Sciatic nerve (tissue), 2 donors: ENCODE measurements at regions not wholly inside any gene's neighbourhood (a gene's known extent, or its start where the extent isn't known, plus 50 kb on each side); places are given as distances from the start of the nearest gene placed in this dataset.
"Not testable (repeated sequence)": the region's sequence is repeated elsewhere in the genome, so short reads cannot be mapped to it uniquely, and the experiment has no call there.

Experiments
- ATAC-seq: fragments of 200-7000 bp; cut with Tn5 transposase; one replicate; pipeline ENCODE4 v1.9.1; 2020; ENCODE audit warnings: mild to moderate bottlenecking, moderate library complexity
- DNase-seq: peaks from one replicate; pipeline ENCODE4 v3.0.0-alpha.2; 2020; ENCODE audit warnings: low spot score
- intact Hi-C: fragments of 100-400 bp; cut with DNase I; formaldehyde crosslinking; loops from one replicate; pipeline ENCODE4 v1.14.2; 2022
- donor health status: DM: no; HTN: no; CAD: no.
- donor health status: DM: no; HTN: no; CAD: no.

DNA sequence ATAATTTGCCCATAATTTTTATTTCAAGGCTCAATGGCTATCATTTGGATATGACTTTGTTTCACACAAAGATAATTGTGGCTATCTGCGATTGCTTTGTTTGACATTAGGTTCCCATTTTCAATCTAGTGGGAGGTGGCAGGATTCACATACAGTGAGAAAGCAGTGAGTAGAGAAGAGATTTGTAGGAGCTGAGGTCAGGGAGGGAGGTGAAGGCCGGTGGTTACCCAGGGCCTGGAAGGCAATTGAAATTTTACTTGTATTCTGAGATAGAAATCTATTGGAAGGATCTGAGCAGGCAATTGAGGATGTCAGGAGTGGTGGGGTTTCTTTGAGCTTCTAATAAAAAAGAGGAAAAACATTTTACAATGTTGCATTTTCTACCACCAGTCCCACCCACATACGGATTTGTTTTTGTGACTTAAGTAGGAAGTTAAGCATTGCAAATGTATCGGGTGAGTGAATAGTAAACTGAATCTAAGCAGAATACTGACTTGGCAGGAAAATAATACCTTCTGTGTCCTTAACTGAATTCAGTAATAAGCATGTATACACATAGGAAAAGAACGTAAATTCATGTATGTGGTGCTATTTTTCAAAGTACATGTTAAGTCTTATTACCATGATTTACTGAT lies 80.1 kb upstream of the CDK13 start:
- intact Hi-C loops, result not testable (repeated sequence)

DNA sequence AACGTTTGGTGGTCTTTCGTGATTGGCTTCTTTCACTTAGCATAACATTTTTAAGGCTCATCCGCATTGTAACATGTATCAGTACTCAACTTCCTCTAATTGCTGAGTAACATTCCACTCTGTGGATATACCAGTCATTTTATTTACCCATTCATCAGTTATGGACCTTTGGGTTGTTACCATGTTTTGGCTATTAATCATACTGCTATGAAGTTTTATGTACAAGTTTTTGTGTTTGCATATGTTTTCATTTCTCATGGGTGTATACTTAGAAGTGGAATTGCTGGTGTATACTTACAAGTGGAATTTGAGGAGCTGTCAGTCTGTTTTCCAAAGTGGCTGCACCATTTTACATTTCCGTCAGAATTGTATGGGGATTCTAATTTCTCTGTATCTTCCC lies 78.4 kb upstream of the CDK13 start:
- DNase-seq, ATAC-seq, intact Hi-C loops: not testable (repeated sequence)

More for the DNA sequence above, 80.1 kb upstream of the CDK13 start:
- DNase-seq, ATAC-seq: not testable (repeated sequence)

DNA sequence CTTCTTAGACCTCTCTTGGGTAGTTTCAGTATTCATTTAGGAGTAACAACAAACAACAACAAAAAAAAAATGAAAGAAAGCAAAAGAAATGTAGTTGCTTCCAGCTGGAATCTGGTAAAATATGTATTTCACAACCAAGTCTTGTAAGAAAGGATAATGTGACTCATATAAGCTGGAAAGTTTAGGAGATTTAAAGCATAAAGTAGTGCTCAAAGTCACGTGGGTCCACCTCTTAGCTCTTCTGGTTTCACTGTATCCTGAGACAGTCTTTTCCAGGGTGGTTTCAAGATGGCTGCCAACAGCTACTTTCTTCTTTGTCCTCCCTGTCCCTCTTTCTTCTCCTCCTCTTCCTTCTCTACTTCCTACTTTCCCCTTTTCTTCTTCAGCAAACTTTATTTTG lies 69.5 kb upstream of the CDK13 start:
- DNase-seq, result no peak
- no peak for ATAC-seq
- intact Hi-C loops, result no loop called here

DNA sequence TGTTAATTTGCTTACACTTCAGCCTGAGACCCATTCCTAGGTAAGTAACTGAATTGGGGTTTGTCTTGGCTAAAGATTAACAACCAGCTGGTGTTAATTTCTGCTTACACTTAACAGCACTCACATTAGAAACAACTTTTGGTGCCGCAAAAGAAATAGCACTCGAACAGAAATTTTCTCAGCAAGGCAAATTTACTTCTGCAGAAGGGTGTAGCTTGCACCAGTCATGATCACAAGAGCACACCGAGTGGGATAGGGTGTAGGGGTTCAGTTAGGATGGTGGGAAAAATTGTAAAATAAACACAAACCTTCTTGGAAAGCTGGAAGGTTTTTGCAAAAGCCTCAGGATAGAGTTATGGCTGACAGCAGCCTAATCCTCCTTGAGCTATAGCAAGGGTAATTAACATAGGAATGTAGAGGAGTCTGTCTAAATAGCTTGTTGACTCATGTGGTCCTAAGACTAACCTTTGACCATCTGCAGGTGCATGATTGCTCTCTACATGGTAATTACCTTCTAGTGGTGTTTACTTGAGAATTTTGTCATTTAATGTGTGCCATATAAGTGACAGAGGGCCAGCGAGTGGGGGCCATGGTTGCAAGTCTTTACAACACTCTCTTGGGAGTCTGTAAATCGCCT lies 67.8 kb upstream of the CDK13 start:
- ATAC-seq, result no peak
- intact Hi-C loops, result no loop called here
- DNase-seq, result no peak

DNA sequence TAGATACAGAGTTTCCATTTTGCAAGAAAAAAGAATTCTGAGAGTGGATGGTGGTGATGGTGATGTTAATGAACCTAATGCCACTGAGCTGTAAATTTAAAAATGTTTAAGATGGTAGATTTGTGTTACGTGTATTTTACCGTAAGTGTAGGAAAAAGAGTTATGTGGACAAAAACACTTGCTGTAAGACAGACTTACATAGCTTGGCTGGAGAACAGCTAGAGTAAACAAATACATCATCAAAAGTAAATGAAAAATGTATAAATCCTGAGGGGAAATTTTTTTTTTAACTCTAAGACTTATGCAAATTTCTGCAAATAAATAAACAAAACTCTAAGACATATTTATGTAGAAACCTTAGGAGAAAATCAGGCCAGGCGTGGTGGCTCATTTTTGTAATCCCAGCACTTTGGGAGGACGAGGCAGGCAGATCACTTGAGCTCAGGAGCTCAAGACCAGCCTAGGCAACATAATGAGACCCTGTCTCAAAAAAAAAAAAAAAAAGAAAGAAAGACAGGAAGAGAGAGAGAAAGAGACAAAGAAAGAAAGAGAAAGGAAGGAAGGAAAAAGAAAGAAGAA lies 66.2 kb upstream of the CDK13 start:
- ATAC-seq (no peak), DNase-seq (no peak)
- intact Hi-C loops, result no loop called here

DNA sequence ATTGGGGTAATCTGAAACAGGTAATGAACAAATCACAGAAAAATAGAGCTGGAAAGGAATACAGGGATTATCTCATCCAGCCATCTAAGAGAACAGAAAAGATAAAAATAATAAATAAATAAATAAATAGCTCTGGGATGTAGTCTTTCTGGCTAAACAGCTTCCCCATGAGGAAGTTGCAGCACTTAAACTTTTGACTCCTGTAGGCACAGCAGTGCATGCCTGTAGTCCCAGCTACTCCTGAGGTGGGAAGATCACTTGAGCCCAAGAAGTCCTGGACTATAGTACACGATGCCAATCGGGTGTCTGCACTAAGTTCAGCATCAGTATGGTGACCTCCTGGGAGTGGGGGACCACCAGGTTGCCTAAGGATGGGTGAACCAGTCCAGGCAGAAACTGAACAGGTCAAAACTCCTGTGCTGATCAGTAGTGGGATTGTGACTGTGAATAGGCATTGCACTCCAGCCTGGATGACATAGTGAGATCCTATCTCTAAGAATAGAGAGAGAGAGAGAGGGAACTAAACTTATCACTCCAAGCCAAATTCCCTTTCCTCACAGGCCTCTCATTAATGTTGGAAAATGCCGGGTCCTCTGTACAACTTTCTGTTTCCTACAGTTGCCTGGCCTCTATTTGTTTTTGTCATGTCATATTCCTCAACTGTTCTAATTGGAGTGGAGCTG lies 61.7 kb upstream of the CDK13 start:
- intact Hi-C loops, result no loop called here
- no peak for ATAC-seq

DNA sequence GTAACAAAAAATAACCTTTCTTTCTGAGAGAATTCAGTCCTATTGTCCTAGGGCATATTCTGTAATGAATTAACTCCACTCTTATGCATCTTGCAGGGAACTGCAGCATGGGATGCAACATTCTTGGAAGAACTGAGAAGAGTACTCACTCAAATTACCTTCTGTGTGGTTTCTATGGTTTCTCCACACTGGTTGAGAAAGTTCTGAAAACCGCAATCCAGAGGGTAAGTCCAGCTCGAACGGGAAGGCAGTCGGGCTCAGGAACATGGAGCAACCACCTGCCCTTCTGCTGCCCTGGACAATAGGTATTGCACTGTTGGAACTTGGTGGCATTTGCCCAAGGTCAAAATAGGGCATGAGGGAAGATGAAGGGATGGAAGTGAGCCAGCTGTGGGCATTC lies 59.6 kb upstream of the CDK13 start:
- DNase-seq, result no peak
- intact Hi-C loops, result no loop called here
- no peak for ATAC-seq

More for the DNA sequence above, 61.7 kb upstream of the CDK13 start:
- no peak for DNase-seq

DNA sequence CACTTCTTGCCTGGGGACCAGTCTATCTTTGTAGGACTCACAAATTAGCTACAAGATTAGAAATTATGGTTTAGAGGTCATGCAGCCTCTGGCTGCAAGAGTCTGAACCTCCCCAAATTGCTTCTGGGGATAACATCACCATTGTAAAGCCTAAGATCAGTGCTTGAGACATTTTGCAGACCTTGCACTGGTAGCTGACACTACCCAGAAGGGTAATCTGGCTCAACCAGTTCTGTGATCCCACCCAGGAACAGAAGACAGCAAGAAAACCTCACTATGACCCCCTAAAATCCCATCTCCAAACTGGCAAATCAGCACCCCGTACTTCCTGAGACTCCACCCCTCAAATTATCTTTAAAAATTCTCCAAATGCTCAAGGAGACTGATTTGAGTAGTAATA lies 58.2 kb upstream of the CDK13 start:
- intact Hi-C loops, result no loop called here
- DNase-seq (no peak), ATAC-seq (no peak)

DNA sequence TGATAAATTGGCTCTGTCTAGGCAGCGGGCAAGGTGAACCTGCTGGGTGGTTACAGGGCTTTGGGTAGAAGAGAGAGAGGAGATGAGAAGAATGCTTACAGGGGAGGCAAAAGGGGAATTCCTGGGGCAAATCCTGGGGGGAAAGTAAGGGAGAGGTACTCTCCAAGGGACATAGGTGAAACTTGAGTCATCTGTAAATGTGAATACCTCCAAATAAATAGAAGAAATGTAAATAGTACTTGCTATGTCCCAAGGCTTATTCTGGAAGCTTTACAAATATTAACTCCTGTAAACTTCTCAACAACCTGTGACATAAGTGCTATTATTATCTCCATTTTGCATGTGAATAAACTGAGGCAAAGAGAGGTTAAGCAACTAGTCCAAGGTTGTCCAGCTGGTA lies 57.7 kb upstream of the CDK13 start:
- intact Hi-C loops, result no loop called here

DNA sequence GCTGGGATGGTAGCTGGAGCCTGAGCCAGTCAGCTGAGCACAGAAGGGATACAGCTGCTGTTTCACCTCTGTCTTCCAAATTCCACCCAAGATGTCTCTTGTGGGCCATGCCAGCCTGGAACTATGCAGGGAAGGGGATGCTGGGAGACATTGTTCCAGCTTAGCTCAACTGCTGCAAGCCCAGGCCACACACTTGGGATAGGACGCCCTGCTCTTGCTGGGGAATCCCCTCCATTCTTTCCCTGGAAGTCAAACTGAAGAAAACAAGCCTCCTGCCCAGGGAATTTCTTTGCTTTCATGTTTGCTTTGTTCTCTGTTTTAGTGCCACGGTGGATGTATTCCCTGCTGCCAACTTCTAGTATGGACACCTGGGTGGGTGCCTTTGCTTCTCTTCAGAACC lies 55.2 kb upstream of the CDK13 start:
- intact Hi-C loops, result no loop called here
- DNase-seq, result no peak
- ATAC-seq, result no peak

More for the DNA sequence above, 57.7 kb upstream of the CDK13 start:
- no peak for DNase-seq
- no peak for ATAC-seq

DNA sequence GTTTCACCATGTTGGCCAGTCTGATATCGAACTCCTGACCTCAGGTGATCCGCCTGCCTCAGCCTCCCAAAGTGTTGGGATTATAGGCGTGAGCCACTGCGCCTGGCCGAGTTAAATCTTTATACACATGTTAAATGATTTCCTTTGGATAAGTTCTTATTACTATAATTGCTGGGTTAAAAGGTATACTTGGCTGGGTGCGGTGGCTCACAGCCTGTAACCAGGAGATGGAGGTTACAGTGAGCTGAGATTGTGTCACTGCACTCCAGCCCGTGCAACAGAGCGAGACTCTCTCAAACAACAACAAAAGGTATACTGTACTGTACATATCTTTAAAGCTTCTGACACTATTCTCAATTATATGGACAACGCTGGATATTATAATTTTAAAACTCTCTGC lies 53.2 kb upstream of the CDK13 start:
- intact Hi-C loops, result no loop called here
- DNase-seq, result no peak
- no peak for ATAC-seq

DNA sequence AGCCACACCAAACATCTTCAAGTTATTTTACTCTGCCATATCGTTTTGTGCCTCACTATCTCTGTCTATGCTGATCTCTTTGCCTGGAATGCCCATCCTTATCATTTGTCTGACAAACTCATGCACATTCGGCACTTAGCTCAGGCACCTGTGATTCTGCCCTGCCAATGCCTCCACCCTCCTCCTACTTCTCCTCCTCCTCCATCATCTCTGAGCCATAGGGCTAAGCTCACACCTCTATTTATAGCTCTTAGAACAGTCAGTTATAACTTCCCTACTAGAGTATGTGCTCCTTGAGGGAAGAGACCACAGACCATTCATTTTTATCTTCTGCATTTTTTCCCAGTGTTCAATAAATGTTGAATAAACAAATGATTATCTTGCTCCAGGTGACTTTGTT lies 51.2 kb upstream of the CDK13 start:
- intact Hi-C loops, result no loop called here
- DNase-seq, result no peak

More for the DNA sequence above, 51.2 kb upstream of the CDK13 start:
- no peak for ATAC-seq
